Astrocyte (in vitro differentiated cells and primary cell): ENCODE measurements at regions not wholly inside any gene's neighbourhood (a gene's known extent, or its start where the extent isn't known, plus 50 kb on each side); places are given as distances from the start of the nearest gene placed in this dataset.
"Not testable (repeated sequence)": the region's sequence is repeated elsewhere in the genome, so short reads cannot be mapped to it uniquely, and the experiment has no call there.

Experiments
- DNase-seq: peaks from one replicate; pipeline ENCODE4 v3.0.0-alpha.2; 2010; ENCODE audit warnings: low read depth
- FAIRE-seq: peaks from 2 replicates; lab custom pipeline; 2011; peaks lifted over from hg19 to GRCh38; lab: Jason Lieb, UNC
- H2AFZ ChIP-seq: 2 replicates; pipeline ENCODE4 v1.6.0; 2012; ENCODE audit warnings: low read depth, low read length, inconsistent platforms
- H3K27ac ChIP-seq: 2 replicates; pipeline ENCODE4 v1.5.1; 2011; ENCODE audit warnings: low read depth, low read length, inconsistent platforms
- H3K27me3 ChIP-seq: 2 replicates; pipeline ENCODE4 v1.6.0; 2011; ENCODE audit warnings: low read length, inconsistent platforms; ENCODE audit not compliant: insufficient read depth
- H3K36me3 ChIP-seq: 2 replicates; pipeline ENCODE4 v1.5.1; 2011; ENCODE audit warnings: low read length, inconsistent platforms; ENCODE audit not compliant: insufficient read depth
- H3K4me1 ChIP-seq: 2 replicates; pipeline ENCODE4 v1.5.1; 2011; ENCODE audit warnings: low read length, inconsistent platforms; ENCODE audit not compliant: insufficient read depth
- H3K4me2 ChIP-seq: 2 replicates; pipeline ENCODE4 v1.6.0; 2012; ENCODE audit warnings: low read length, inconsistent platforms
- H3K4me3 ChIP-seq: 2 replicates; pipeline ENCODE4 v1.5.1; 2011; ENCODE audit warnings: low read depth, mild to moderate bottlenecking, low read length, inconsistent platforms; ENCODE audit not compliant: insufficient read depth
- H3K79me2 ChIP-seq: 2 replicates; pipeline ENCODE4 v1.6.0; 2012; ENCODE audit warnings: mild to moderate bottlenecking, low read length, inconsistent platforms; ENCODE audit not compliant: insufficient read depth
- H3K9ac ChIP-seq: 2 replicates; pipeline ENCODE4 v1.6.0; 2012; ENCODE audit warnings: mild to moderate bottlenecking, low read length, inconsistent platforms
- H3K9me3 ChIP-seq: 2 replicates; pipeline ENCODE4 v1.5.1; 2012; ENCODE audit warnings: low read depth, mild to moderate bottlenecking, low read length, inconsistent platforms; ENCODE audit not compliant: insufficient read depth
- H4K20me1 ChIP-seq: 2 replicates; pipeline ENCODE4 v1.6.0; 2012; ENCODE audit warnings: low read length, inconsistent platforms; ENCODE audit not compliant: insufficient read depth
- H3K27ac Mint-ChIP-seq: one replicate; pipeline ENCODE4 v1.8.0; 2021; ENCODE audit warnings: mild to moderate bottlenecking, mixed read lengths; ENCODE audit not compliant: unreplicated experiment
- H3K27me3 Mint-ChIP-seq: one replicate; pipeline ENCODE4 v1.8.0; 2021; ENCODE audit warnings: low read depth, mixed read lengths; ENCODE audit not compliant: unreplicated experiment
- H3K36me3 Mint-ChIP-seq: one replicate; pipeline ENCODE4 v1.8.0; 2021; ENCODE audit warnings: low read depth, mixed read lengths; ENCODE audit not compliant: unreplicated experiment
- H3K4me1 Mint-ChIP-seq: one replicate; pipeline ENCODE4 v1.8.0; 2021; ENCODE audit warnings: low read depth, mixed read lengths; ENCODE audit not compliant: unreplicated experiment
- H3K4me3 Mint-ChIP-seq: one replicate; pipeline ENCODE4 v1.8.0; 2021; ENCODE audit warnings: mild to moderate bottlenecking, moderate library complexity, mixed read lengths; ENCODE audit not compliant: unreplicated experiment
- H3K9me3 Mint-ChIP-seq: one replicate; pipeline ENCODE4 v1.8.0; 2021; ENCODE audit warnings: mild to moderate bottlenecking, mixed read lengths; ENCODE audit not compliant: unreplicated experiment
- CTCF ChIP-seq: IDR thresholded peaks from 2 replicates; pipeline ENCODE4 v1.5.1; 2011; ENCODE audit warnings: low read depth, mild to moderate bottlenecking, inconsistent platforms, low read length, moderate library complexity; ENCODE audit not compliant: insufficient read depth
- EZH2 ChIP-seq: IDR thresholded peaks from 2 replicates; pipeline ENCODE4 v1.6.1; 2012; ENCODE audit warnings: mild to moderate bottlenecking, low read length, inconsistent platforms; ENCODE audit not compliant: insufficient read depth

DNA sequence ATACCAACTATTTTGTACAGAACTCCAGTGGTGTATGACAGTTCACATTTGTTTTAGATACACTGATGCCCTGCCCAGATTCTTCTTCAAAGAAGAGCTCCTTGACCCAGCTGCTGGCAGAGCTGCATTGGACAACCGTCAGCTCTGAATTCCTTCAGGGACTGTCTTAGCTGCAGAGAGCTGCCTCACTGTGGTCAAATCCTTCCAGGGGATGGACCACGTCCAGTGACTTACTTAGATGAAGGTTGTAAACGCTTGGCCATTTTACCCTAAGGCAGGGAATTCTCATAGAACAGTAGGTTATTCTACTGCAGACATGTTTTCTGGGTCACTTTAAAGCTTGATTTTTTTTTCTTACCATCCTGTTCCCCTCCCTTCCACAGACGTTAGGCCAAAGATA lies 905.0 kb upstream of the ATXN7L3B start:
- H3K36me3 Mint-ChIP-seq, result no peaks in the 10 kb centered on the region
- DNase-seq, result no peak
- Histone ChIP-seq H3K4me1 (no peaks in the 10 kb centered on the region), H3K27me3 (no peaks in the 10 kb centered on the region), H3K4me3 (no peak overlapping the region), H3K27ac (no peak overlapping the region), H3K79me2 (no peaks in the 10 kb centered on the region), H3K9ac (no peak overlapping the region), H3K36me3 (no peaks in the 10 kb centered on the region), H4K20me1 (no peaks in the 10 kb centered on the region), H3K4me2 (no peak overlapping the region), H3K9me3 (no peaks in the 10 kb centered on the region), H2AFZ (no peak overlapping the region)
- H3K27ac Mint-ChIP-seq, result no peak overlapping the region
- H3K9me3 Mint-ChIP-seq, result no peaks in the 10 kb centered on the region
- H3K4me3 Mint-ChIP-seq, result no peak overlapping the region
- FAIRE-seq, result no peak
- H3K4me1 Mint-ChIP-seq, result peaks cover 19% of the 10 kb centered on the region
- TF ChIP-seq CTCF, result no peak
- no peaks in the 10 kb centered on the region for H3K27me3 Mint-ChIP-seq

DNA sequence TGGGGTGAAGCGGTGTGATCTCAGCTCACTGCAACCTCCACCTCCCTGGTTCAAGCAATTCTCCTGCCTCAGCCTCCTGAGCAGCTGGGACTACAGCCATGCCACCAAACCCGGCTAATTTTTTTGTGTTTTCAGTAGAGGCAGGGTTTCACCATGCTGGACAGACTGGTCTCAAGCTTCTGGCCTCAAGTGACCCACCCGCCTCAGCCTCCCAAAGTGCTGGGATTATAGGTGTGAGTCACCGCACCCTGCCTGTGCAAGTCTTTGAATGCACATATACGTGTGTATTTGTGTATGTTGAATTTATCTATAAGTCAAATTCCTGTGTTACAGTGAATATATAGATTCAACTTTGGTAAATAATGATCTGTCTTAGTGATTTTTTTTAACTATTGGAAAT lies 898.2 kb upstream of the ATXN7L3B start:
- H3K36me3 Mint-ChIP-seq, H3K27me3 Mint-ChIP-seq, H2AFZ ChIP-seq, H3K9me3 ChIP-seq, H3K27me3 ChIP-seq, H3K4me1 ChIP-seq, H3K27ac ChIP-seq, H3K27ac Mint-ChIP-seq, H3K9ac ChIP-seq, H3K79me2 ChIP-seq, H3K4me2 ChIP-seq, DNase-seq, H4K20me1 ChIP-seq, H3K4me3 Mint-ChIP-seq, H3K9me3 Mint-ChIP-seq, H3K4me3 ChIP-seq, H3K36me3 ChIP-seq, FAIRE-seq: not testable (repeated sequence)
- peaks cover 17% of the 10 kb centered on the region for H3K4me1 Mint-ChIP-seq

DNA sequence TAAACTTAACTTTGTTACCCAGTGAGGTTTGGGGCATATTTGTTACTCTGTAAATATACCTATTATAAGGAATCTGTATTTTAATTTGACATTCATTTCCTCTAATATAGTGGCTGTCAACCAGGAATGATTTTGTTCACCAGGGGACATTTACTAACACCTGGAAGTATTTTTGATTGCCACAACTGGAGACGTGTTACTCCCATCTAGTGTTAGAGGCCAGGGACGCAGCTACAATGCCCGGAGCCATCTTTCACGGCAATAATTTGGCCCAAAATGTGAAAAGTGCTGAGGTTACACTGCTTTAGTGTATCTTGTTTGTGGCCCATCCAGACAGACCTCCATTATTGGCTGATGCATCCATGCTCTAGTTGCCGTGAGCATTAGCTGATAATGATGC lies 881.3 kb upstream of the ATXN7L3B start:
- peaks cover 6% of the 10 kb centered on the region for H3K9me3 Mint-ChIP-seq
- FAIRE-seq, result no peak
- Histone ChIP-seq H3K4me1 (no peaks in the 10 kb centered on the region), H3K27me3 (no peaks in the 10 kb centered on the region), H3K9me3 (peaks cover 6% of the 10 kb centered on the region), H3K79me2 (no peaks in the 10 kb centered on the region), H3K4me2 (no peak overlapping the region), H3K27ac (no peak overlapping the region), H4K20me1 (no peaks in the 10 kb centered on the region), H3K36me3 (no peaks in the 10 kb centered on the region), H3K9ac (no peak overlapping the region), H2AFZ (no peak overlapping the region), H3K4me3 (no peak overlapping the region)
- H3K4me3 Mint-ChIP-seq, result no peak overlapping the region
- TF ChIP-seq EZH2 (no peak), CTCF (no peak)
- no peaks in the 10 kb centered on the region for H3K36me3 Mint-ChIP-seq
- H3K27ac Mint-ChIP-seq, result no peak overlapping the region
- no peak for DNase-seq
- H3K4me1 Mint-ChIP-seq, result no peaks in the 10 kb centered on the region
- no peaks in the 10 kb centered on the region for H3K27me3 Mint-ChIP-seq
